MG63 (cell line): ENCODE measurements at regions not wholly inside any gene's neighbourhood (a gene's known extent, or its start where the extent isn't known, plus 50 kb on each side); places are given as distances from the start of the nearest gene placed in this dataset.

Experiments
- DNase-seq: peaks from one replicate; pipeline ENCODE4 v3.0.0-alpha.2; 2020
- H3K27me3 ChIP-seq: fragments of 250-450 bp; sonication (Bioruptor Pico); 2 replicates; pipeline ENCODE4 v1.5.1; 2020; ENCODE audit warnings: mild to moderate bottlenecking, moderate library complexity
- H3K36me3 ChIP-seq: fragments of 250-450 bp; sonication (Bioruptor Pico); 2 replicates; pipeline ENCODE4 v1.5.1; 2020; ENCODE audit warnings: mild to moderate bottlenecking, moderate library complexity
- H3K4me3 ChIP-seq: fragments of 250-450 bp; sonication (Bioruptor Pico); 2 replicates; pipeline ENCODE4 v1.5.1; 2020; ENCODE audit warnings: mild to moderate bottlenecking, moderate library complexity
- H3K9me3 ChIP-seq: fragments of 250-450 bp; sonication (Bioruptor Pico); 2 replicates; pipeline ENCODE4 v1.5.1; 2020; ENCODE audit warnings: mild to moderate bottlenecking, moderate library complexity

GRCh38 chr2:200748779-200749178, 62.9 kb upstream of the BZW1 start:
- Histone ChIP-seq H3K27me3 (no peaks in the 10 kb centered on the region), H3K36me3 (no peaks in the 10 kb centered on the region), H3K4me3 (no peak overlapping the region), H3K9me3 (no peaks in the 10 kb centered on the region)
- DNase-seq = no peak

GRCh38 chr2:200749631-200750322, 61.9 kb upstream of the BZW1 start:
- Histone ChIP-seq H3K9me3 (no peaks in the 10 kb centered on the region), H3K36me3 (no peaks in the 10 kb centered on the region), H3K27me3 (no peaks in the 10 kb centered on the region), H3K4me3 (no peak overlapping the region)
- no peak for DNase-seq

- H3K27me3 ChIP-seq = no peaks in the 10 kb centered on the region
- no peak overlapping the region for H3K4me3 ChIP-seq
- no peak for DNase-seq
- no peaks in the 10 kb centered on the region for H3K36me3 ChIP-seq
- H3K9me3 ChIP-seq = no peaks in the 10 kb centered on the region
Observed at GRCh38 chr2:200750323-200750910, 61.3 kb upstream of the BZW1 start.

- Histone ChIP-seq H3K36me3 (no peaks in the 10 kb centered on the region), H3K27me3 (no peaks in the 10 kb centered on the region), H3K9me3 (no peaks in the 10 kb centered on the region), H3K4me3 (no peak overlapping the region)
- no peak for DNase-seq
Observed at GRCh38 chr2:200751786-200752185, 59.9 kb upstream of the BZW1 start.

- Histone ChIP-seq H3K4me3 (no peak overlapping the region), H3K9me3 (no peaks in the 10 kb centered on the region), H3K36me3 (no peaks in the 10 kb centered on the region), H3K27me3 (no peaks in the 10 kb centered on the region)
- DNase-seq = no peak
Observed at GRCh38 chr2:200752332-200752731, 59.4 kb upstream of the BZW1 start.

GRCh38 chr2:200752835-200753234, 58.9 kb upstream of the BZW1 start:
- Histone ChIP-seq H3K27me3 (no peaks in the 10 kb centered on the region), H3K4me3 (no peak overlapping the region), H3K9me3 (no peaks in the 10 kb centered on the region), H3K36me3 (no peaks in the 10 kb centered on the region)
- DNase-seq = no peak

GRCh38 chr2:200756618-200757321, 54.9 kb upstream of the BZW1 start:
- no peak overlapping the region for H3K4me3 ChIP-seq
- DNase-seq = peak; percentile 67
- no peaks in the 10 kb centered on the region for H3K9me3 ChIP-seq
- no peaks in the 10 kb centered on the region for H3K27me3 ChIP-seq
- no peaks in the 10 kb centered on the region for H3K36me3 ChIP-seq

- Histone ChIP-seq H3K9me3 (no peaks in the 10 kb centered on the region), H3K27me3 (no peaks in the 10 kb centered on the region), H3K4me3 (no peak overlapping the region), H3K36me3 (no peaks in the 10 kb centered on the region)
- DNase-seq = no peak
Observed at GRCh38 chr2:200757399-200757798, 54.3 kb upstream of the BZW1 start.

GRCh38 chr2:200758341-200758740, 53.4 kb upstream of the BZW1 start:
- Histone ChIP-seq H3K9me3 (no peaks in the 10 kb centered on the region), H3K4me3 (no peak overlapping the region), H3K36me3 (no peaks in the 10 kb centered on the region), H3K27me3 (no peaks in the 10 kb centered on the region)
- DNase-seq = no peak

- no peak for DNase-seq
- Histone ChIP-seq H3K27me3 (no peaks in the 10 kb centered on the region), H3K36me3 (no peaks in the 10 kb centered on the region), H3K4me3 (no peak overlapping the region), H3K9me3 (no peaks in the 10 kb centered on the region)
Observed at GRCh38 chr2:200761266-200761665, 50.4 kb upstream of the BZW1 start.
